Transverse colon (tissue), 4 donors: ENCODE measurements at regions not wholly inside any gene's neighbourhood (a gene's known extent, or its start where the extent isn't known, plus 50 kb on each side); places are given as distances from the start of the nearest gene placed in this dataset.

ENCODE experiments used
- DNase-seq: peaks from one replicate; pipeline ENCODE4 v3.0.0-alpha.2; 2019
- H3K27ac ChIP-seq, 4 donors: fragments of 200-600 bp; sonication (generic); 2 replicates each; pipeline ENCODE4 v1.5.1; 2016 to 2018; ENCODE audit warnings: inconsistent platforms in 4 of 4
- H3K27me3 ChIP-seq: fragments of 200-600 bp; sonication (generic); 2 replicates; pipeline ENCODE4 v1.5.1; 2017; ENCODE audit warnings: inconsistent platforms
- H3K36me3 ChIP-seq, 4 donors: fragments of 200-600 bp; sonication (generic); 2 replicates each; pipeline ENCODE4 v1.5.1; 2017 to 2019; ENCODE audit warnings: inconsistent platforms in 4 of 4
- H3K4me1 ChIP-seq, 4 donors: fragments of 200-600 bp; sonication (generic); 2 replicates each; pipeline ENCODE4 v1.5.1; 2017 to 2020; ENCODE audit warnings: inconsistent platforms in 4 of 4
- H3K4me3 ChIP-seq, 4 donors: fragments of 200-600 bp; sonication (generic); 1 replicate in 1 of 4; 2 replicates in 3 of 4; pipeline versions ENCODE4 v1.5.1 to v1.6.1; 2017 to 2019; ENCODE audit warnings: inconsistent platforms in 4 of 4
- H3K9me3 ChIP-seq, 2 donors: fragments of 200-600 bp; sonication (generic); 2 replicates each; pipeline ENCODE4 v1.5.1; 2017 to 2019; ENCODE audit warnings: inconsistent platforms in 2 of 2
- EP300 ChIP-seq: sonication (generic); formaldehyde crosslinking; IDR thresholded peaks from one replicate; pipeline ENCODE4 v1.6.1; 2017; ENCODE audit warnings: antibody characterized with exemption, low read depth
- POLR2A ChIP-seq: fragments of 450-650 bp; IDR thresholded peaks from one replicate; pipeline ENCODE4 v1.6.1; 2016; ENCODE audit warnings: antibody characterized with exemption, mild to moderate bottlenecking, moderate library complexity
- POLR2AphosphoS5 ChIP-seq, 3 donors: sonication (generic); formaldehyde crosslinking; IDR thresholded peaks; one replicate each; pipeline ENCODE4 v1.6.1; 2016; ENCODE audit warnings: antibody characterized with exemption in 3 of 3
- WGBS, 2 donors: methylation state at CpG; one replicate each; pipeline ENCODE4 v1.1.5; 2018; ENCODE audit warnings: low coverage in 1 of 2; 5-methylcytosine and 5-hydroxymethylcytosine counted together
- in situ Hi-C, 4 donors: fragments of 200-750 bp; cut with MboI; loops; one replicate each; pipeline versions ENCODE4 v1.15.0 to v1.15.1; 2017; ENCODE audit warnings: low sequenced_read_pairs in 3 of 4, low pct_ligation_motif_present in 1 of 4, low pct_unique_long_range_greater_than_20kb in 1 of 4
- intact Hi-C: fragments of 100-400 bp; cut with DNase I; formaldehyde crosslinking; loops from one replicate; pipeline ENCODE4 v1.15.1; 2023; ENCODE audit warnings: low total_unique reads
- TF ChIP-seq, protein P1 (sequence below), 5 experiments: fragments of 200-600 bp in 3 of 5; fragments of 450-650 bp in 2 of 5; sonication (generic) in 3 of 5; IDR thresholded peaks; 1 replicate in 2 of 5; 2 replicates in 3 of 5; pipeline ENCODE4 v1.5.1; 2016 to 2017; ENCODE audit warnings: antibody characterized with exemption in 5 of 5, inconsistent platforms in 3 of 5, mild to moderate bottlenecking in 2 of 5, moderate library complexity in 1 of 5

DNA sequence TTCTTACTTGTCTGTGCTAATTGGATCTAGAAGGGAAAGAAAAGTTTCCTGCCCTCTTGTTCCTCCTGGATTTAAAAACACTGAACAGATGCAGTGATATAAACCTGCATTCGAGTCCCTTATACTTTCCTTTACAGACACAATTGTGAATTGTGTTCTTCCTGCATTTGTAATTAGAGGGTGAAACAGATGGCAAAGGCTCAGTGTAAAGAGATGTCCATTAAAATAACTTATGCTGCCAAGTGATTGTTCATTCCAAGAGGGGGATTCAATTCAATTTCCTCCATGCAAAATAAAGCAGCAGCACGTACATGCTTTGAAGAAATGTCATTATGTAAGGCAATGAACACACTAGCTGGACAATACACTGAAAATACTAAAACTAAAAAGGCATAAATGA, 248.3 kb upstream of the LRIG3 start:
- H3K4me3 ChIP-seq: no peak overlapping the region
- WGBS, 2 donors: 42 to 49% methylated on average over 2 of the region's 2 CpGs
- no peaks in the 10 kb centered on the region for H3K36me3 ChIP-seq
- peaks cover 0 to 12% (median 0%) of the 10 kb centered on the region in 4 donors for H3K4me1 ChIP-seq
- H3K27me3 ChIP-seq: no peaks in the 10 kb centered on the region
- intact Hi-C loops (no loop called here), in situ Hi-C loops (loop anchor here (25.0 kb wide), 3 partner anchors 631 to 1181 kb away; no protein-coding TSS in a partner anchor)
- no peak for DNase-seq
- H3K27ac ChIP-seq: no peak overlapping the region
- TF ChIP-seq POLR2AphosphoS5 (IDR thresholded peaks at IDR 0.05) (no peak), EP300 (no peak), POLR2A (no peak)
- TF ChIP-seq, protein P1, sequence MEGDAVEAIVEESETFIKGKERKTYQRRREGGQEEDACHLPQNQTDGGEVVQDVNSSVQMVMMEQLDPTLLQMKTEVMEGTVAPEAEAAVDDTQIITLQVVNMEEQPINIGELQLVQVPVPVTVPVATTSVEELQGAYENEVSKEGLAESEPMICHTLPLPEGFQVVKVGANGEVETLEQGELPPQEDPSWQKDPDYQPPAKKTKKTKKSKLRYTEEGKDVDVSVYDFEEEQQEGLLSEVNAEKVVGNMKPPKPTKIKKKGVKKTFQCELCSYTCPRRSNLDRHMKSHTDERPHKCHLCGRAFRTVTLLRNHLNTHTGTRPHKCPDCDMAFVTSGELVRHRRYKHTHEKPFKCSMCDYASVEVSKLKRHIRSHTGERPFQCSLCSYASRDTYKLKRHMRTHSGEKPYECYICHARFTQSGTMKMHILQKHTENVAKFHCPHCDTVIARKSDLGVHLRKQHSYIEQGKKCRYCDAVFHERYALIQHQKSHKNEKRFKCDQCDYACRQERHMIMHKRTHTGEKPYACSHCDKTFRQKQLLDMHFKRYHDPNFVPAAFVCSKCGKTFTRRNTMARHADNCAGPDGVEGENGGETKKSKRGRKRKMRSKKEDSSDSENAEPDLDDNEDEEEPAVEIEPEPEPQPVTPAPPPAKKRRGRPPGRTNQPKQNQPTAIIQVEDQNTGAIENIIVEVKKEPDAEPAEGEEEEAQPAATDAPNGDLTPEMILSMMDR (IDR thresholded peaks at IDR 0.05): no peak
- no peaks in the 10 kb centered on the region for H3K9me3 ChIP-seq

DNA sequence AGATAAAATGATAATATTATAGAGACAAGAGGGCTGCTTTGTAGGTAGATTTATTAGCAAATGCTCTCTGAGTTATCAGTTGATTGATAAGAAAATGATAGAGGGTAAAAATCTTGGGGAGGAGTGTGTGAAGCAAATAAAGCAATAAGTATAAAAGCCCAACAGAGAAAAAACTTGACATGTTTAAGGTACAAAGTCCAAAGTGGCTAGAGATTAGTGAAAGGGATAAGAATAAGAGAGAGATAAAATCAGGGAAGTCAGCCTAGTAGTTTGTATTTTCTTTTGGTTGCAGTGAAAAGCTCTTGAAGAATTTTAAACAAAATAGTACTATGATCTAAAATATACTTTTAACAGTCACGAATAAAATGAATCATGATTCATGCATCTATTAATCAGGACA, 246.2 kb upstream of the LRIG3 start:
- H3K27ac ChIP-seq: no peak overlapping the region
- H3K4me3 ChIP-seq: no peak overlapping the region
- no peak for TF ChIP-seq POLR2AphosphoS5 (IDR thresholded peaks at IDR 0.05)
- no peak for TF ChIP-seq POLR2A
- TF ChIP-seq, protein P1 (IDR thresholded peaks at IDR 0.05): no peak
- TF ChIP-seq EP300: no peak
- H3K36me3 ChIP-seq: no peaks in the 10 kb centered on the region
- intact Hi-C loops (no loop called here), in situ Hi-C loops (loop anchor here (25.0 kb wide), 3 partner anchors 629 to 1179 kb away; no protein-coding TSS in a partner anchor)
- WGBS, 2 donors: 8 to 27% methylated on average over 1 of the region's 1 CpG
- DNase-seq: no peak
- no peaks in the 10 kb centered on the region for H3K9me3 ChIP-seq
- H3K27me3 ChIP-seq: no peaks in the 10 kb centered on the region
- peaks cover 0 to 12% (median 0%) of the 10 kb centered on the region in 4 donors for H3K4me1 ChIP-seq

DNA sequence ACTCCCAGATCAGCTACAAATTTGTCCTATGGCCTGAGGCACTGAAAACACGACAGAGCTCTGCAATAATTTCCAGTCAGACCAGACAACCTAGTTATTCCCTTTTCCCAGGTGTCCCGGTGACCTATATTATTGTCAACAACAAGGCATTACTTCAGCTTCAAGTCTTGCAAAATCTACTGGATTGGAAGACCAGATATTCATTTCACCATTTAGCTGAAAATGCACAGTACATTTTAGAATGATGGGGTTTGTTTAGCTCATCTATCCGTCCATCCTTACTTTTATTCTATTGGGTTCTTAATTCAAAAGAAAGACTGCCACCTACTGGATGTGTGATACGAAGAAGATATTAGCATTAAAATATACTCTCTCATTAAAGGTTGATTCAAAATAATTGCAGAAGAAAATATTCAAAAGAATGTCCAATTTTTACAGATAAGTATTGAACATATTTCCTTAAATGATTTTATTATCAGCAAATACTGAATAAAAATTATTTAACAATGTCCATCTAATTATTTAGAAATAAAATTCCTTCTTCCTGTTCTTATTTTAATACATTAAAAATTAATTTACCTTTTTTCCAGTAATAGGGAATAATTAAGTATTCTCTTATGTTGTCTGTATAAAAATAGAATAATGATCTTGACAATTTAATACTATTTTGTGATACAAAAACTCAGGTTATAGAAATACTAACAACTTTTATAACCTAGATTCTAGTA, 244.9 kb upstream of the LRIG3 start:
- peaks cover 0 to 12% (median 0%) of the 10 kb centered on the region in 4 donors for H3K4me1 ChIP-seq
- no peaks in the 10 kb centered on the region for H3K9me3 ChIP-seq
- H3K27me3 ChIP-seq: no peaks in the 10 kb centered on the region
- intact Hi-C loops: no loop called here
- TF ChIP-seq POLR2AphosphoS5 (IDR thresholded peaks at IDR 0.05): no peak
- TF ChIP-seq, protein P1 (IDR thresholded peaks at IDR 0.05): peak in 4 of 5 experiments; percentile 31 to 50 (median 38)
- no peak for DNase-seq
- no peak overlapping the region for H3K4me3 ChIP-seq
- H3K27ac ChIP-seq: no peak overlapping the region
- in situ Hi-C loops: loop anchor here (25.0 kb wide), 3 partner anchors 628 to 1178 kb away; no protein-coding TSS in a partner anchor
- no peaks in the 10 kb centered on the region for H3K36me3 ChIP-seq
- 23 to 24% methylated on average over 4 of the region's 4 CpGs for WGBS, 2 donors

DNA sequence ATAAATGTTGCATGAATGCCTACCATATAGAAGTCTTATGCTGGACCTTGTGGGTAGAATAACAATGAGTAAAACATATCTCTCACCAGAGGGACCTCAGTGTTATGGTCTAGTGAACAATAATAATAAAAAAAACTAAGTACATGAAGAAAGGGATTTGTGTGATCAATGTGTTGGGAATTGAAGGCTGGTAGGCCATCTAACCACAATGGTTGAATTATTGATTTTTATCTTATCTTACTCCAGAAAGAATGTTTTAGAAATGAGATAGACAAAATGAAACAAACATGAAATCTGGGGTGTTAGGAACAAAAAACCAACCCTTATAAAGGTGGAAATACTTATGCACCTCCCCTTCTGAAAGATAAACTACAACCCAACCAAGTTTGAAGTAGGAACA, 243.9 kb upstream of the LRIG3 start:
- no peaks in the 10 kb centered on the region for H3K36me3 ChIP-seq
- intact Hi-C loops: no loop called here
- DNase-seq: no peak
- in situ Hi-C loops: loop anchor here (25.0 kb wide), 3 partner anchors 627 to 1177 kb away; no protein-coding TSS in a partner anchor
- H3K4me3 ChIP-seq: no peak overlapping the region
- no peaks in the 10 kb centered on the region for H3K9me3 ChIP-seq
- H3K27ac ChIP-seq: no peak overlapping the region
- peaks cover 0 to 12% (median 0%) of the 10 kb centered on the region in 4 donors for H3K4me1 ChIP-seq
- no peak for TF ChIP-seq EP300
- no peak for TF ChIP-seq POLR2AphosphoS5 (IDR thresholded peaks at IDR 0.05)
- TF ChIP-seq POLR2A: no peak
- TF ChIP-seq, protein P1 (IDR thresholded peaks at IDR 0.05): no peak
- H3K27me3 ChIP-seq: no peaks in the 10 kb centered on the region
